ENCODE measurements at regions not wholly inside any gene's neighbourhood (a gene's known extent, or its start where the extent isn't known, plus 50 kb on each side); places are given as distances from the start of the nearest gene placed in this dataset.

GRCh38 chr19:32141840-32142511 lies 203.4 kb upstream of the ZNF507 start:
- DNase-seq = no peak

GRCh38 chr19:32146664-32147063 lies 198.7 kb upstream of the ZNF507 start:
- no peak for DNase-seq

GRCh38 chr19:32150605-32151004 lies 194.8 kb upstream of the ZNF507 start:
- DNase-seq = no peak

GRCh38 chr19:32154418-32154817 lies 191.0 kb upstream of the ZNF507 start:
- no peak for DNase-seq

- no peak for DNase-seq
Observed at GRCh38 chr19:32164384-32164992, 180.9 kb upstream of the ZNF507 start.

GRCh38 chr19:32165141-32165540 lies 180.3 kb upstream of the ZNF507 start:
- no peak for DNase-seq

- DNase-seq = no peak
Observed at GRCh38 chr19:32165750-32166149, 179.7 kb upstream of the ZNF507 start.

- DNase-seq = no peak
Observed at GRCh38 chr19:32166238-32166637, 179.2 kb upstream of the ZNF507 start.

GRCh38 chr19:32168111-32168510 lies 177.3 kb upstream of the ZNF507 start:
- DNase-seq = no peak

- no peak for DNase-seq
Observed at GRCh38 chr19:32168606-32169005, 176.8 kb upstream of the ZNF507 start.

GRCh38 chr19:32171719-32172151 lies 173.7 kb upstream of the ZNF507 start:
- no peak for DNase-seq

- DNase-seq = no peak
Observed at GRCh38 chr19:32172566-32173160, 172.7 kb upstream of the ZNF507 start.

GRCh38 chr19:32173836-32174235 lies 171.6 kb upstream of the ZNF507 start:
- DNase-seq = no peak

GRCh38 chr19:32174386-32175113 lies 170.9 kb upstream of the ZNF507 start:
- no peak for DNase-seq

- DNase-seq = no peak
Observed at GRCh38 chr19:32176591-32176990, 168.8 kb upstream of the ZNF507 start.

GRCh38 chr19:32177686-32178085 lies 167.7 kb upstream of the ZNF507 start:
- DNase-seq = no peak

GRCh38 chr19:32178401-32178800 lies 167.0 kb upstream of the ZNF507 start:
- DNase-seq = no peak

GRCh38 chr19:32178956-32179355 lies 166.5 kb upstream of the ZNF507 start:
- DNase-seq = no peak

- no peak for DNase-seq
Observed at GRCh38 chr19:32181216-32181920, 164.0 kb upstream of the ZNF507 start.

- no peak for DNase-seq
Observed at GRCh38 chr19:32186542-32187330, 158.7 kb upstream of the ZNF507 start.

- DNase-seq = no peak
Observed at GRCh38 chr19:32188921-32189320, 156.5 kb upstream of the ZNF507 start.
